ENCODE measurements at regions not wholly inside any gene's neighbourhood (a gene's known extent, or its start where the extent isn't known, plus 50 kb on each side); places are given as distances from the start of the nearest gene placed in this dataset.

DNA sequence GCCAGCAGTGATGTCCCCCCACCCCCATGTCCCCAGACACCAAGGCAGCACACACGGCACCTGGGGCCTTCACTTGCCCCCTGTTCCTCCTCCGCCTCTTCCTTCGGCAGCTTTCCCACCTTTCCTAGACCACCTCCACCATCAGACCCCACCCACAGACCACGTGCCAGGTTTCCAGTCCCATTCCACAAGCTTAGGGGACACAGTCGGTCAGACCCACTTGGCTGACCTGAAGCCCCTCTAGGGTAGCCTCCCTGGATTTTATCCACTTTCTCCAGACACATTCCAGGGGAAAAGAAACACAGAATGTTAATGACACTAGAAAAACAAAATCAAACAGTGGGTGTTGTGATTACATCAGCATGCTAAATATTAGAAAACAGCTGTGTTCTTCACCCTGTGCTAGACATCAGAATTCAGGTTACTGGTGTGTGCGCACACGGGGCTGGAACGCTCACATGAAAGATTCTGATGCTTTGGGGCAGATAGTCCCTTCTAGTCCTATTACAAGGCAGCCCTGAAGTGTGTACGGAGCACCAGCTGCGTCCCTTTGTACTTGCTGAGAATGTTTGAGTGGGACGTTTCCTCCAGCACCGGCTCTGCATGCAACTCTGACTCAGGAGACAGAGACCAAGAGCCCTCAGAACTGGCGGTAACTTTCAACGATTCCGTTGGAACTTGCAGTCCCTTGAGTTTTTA is 75.5 kb upstream of the PPP2R2D start:
- TF ChIP-seq POLR2A (IDR thresholded peaks at IDR 0.05) (no peak), CTCF (IDR thresholded peaks at IDR 0.05) (no peak)

Data from thyroid gland (tissue), 4 donors.